Naive B cell (primary cell): ENCODE measurements at regions not wholly inside any gene's neighbourhood (a gene's known extent, or its start where the extent isn't known, plus 50 kb on each side); places are given as distances from the start of the nearest gene placed in this dataset.

Source experiments
- ATAC-seq, 2 donors: fragments of 150-1000 bp; cut with Tn5 transposase; 2 replicates each; pipeline ENCODE4 v1.10.0; 2021; ENCODE audit warnings: low read depth in 2 of 2, mild to moderate bottlenecking in 2 of 2, moderate library complexity in 2 of 2
- DNase-seq: peaks from one replicate; pipeline ENCODE4 v3.0.0; 2022
- H3K27ac Mint-ChIP-seq, 6 donors: one replicate each; pipeline ENCODE4 v1.8.0; 2020 to 2022; ENCODE audit warnings: mild to moderate bottlenecking in 6 of 6, mixed read lengths in 6 of 6, moderate library complexity in 5 of 6, inconsistent platforms in 2 of 6
- H3K27me3 Mint-ChIP-seq, 3 donors: one replicate each; pipeline ENCODE4 v1.8.0; 2021 to 2022; ENCODE audit warnings: mixed read lengths in 3 of 3, mild to moderate bottlenecking in 1 of 3
- H3K36me3 Mint-ChIP-seq, 2 donors: one replicate each; pipeline ENCODE4 v1.8.0; 2020 to 2022; ENCODE audit warnings: mixed read lengths in 2 of 2, inconsistent platforms in 1 of 2, mild to moderate bottlenecking in 1 of 2
- H3K4me1 Mint-ChIP-seq, 3 donors: one replicate each; pipeline ENCODE4 v1.8.0; 2020 to 2022; ENCODE audit warnings: mixed read lengths in 3 of 3, inconsistent platforms in 1 of 3, mild to moderate bottlenecking in 1 of 3, moderate library complexity in 1 of 3
- H3K4me3 Mint-ChIP-seq, 8 donors: one replicate each; pipeline ENCODE4 v1.8.0; 2020 to 2022; ENCODE audit warnings: mild to moderate bottlenecking in 8 of 8, mixed read lengths in 8 of 8, moderate library complexity in 8 of 8, inconsistent platforms in 2 of 8
- H3K9me3 Mint-ChIP-seq, 7 donors: one replicate each; pipeline ENCODE4 v1.8.0; 2020 to 2022; ENCODE audit warnings: mixed read lengths in 7 of 7, mild to moderate bottlenecking in 5 of 7, inconsistent platforms in 2 of 7, moderate library complexity in 1 of 7

- DNase-seq = no peak
- Mint-ChIP-seq H3K9me3 (peaks cover 10 to 26% (median 21%) of the 10 kb centered on the region in 7 donors), H3K27ac (no peak overlapping the region), H3K4me3 (no peak overlapping the region), H3K36me3 (peaks cover 12 to 18% of the 10 kb centered on the region in 2 donors), H3K27me3 (peaks cover 0 to 8% (median 0%) of the 10 kb centered on the region in 3 donors), H3K4me1 (peaks cover 0 to 9% (median 0%) of the 10 kb centered on the region in 3 donors)
- ATAC-seq = no peak
These were observed 138.2 kb upstream of the DTNBP1 start for GRCh38 chr6:15800841-15801617.

- H3K27ac Mint-ChIP-seq = peak overlapping the region in 1 of 6 donors; percentile 33
- peaks cover 12 to 18% of the 10 kb centered on the region in 2 donors for H3K36me3 Mint-ChIP-seq
- H3K4me1 Mint-ChIP-seq = peaks cover 0 to 13% (median 0%) of the 10 kb centered on the region in 3 donors
These were observed 135.9 kb upstream of the DTNBP1 start for GRCh38 chr6:15798533-15799255.

GRCh38 chr6:15796844-15797243 is 134.0 kb upstream of the DTNBP1 start:
- Mint-ChIP-seq H3K27me3 (peaks cover 0 to 8% (median 0%) of the 10 kb centered on the region in 3 donors), H3K27ac (no peak overlapping the region), H3K4me3 (no peak overlapping the region), H3K36me3 (peaks cover 12 to 18% of the 10 kb centered on the region in 2 donors), H3K9me3 (peaks cover 10 to 26% (median 21%) of the 10 kb centered on the region in 7 donors), H3K4me1 (peaks cover 0 to 13% (median 0%) of the 10 kb centered on the region in 3 donors)
- DNase-seq (no peak), ATAC-seq (no peak)

More at GRCh38 chr6:15798533-15799255, 135.9 kb upstream of the DTNBP1 start:
- peaks cover 0 to 8% (median 0%) of the 10 kb centered on the region in 3 donors for H3K27me3 Mint-ChIP-seq
- H3K9me3 Mint-ChIP-seq = peaks cover 10 to 26% (median 21%) of the 10 kb centered on the region in 7 donors
- DNase-seq (no peak), ATAC-seq (no peak)
- H3K4me3 Mint-ChIP-seq = peak overlapping the region in 1 of 8 donors; percentile 25

GRCh38 chr6:15796130-15796771 is 133.4 kb upstream of the DTNBP1 start:
- Mint-ChIP-seq H3K27me3 (peaks cover 0 to 8% (median 0%) of the 10 kb centered on the region in 3 donors), H3K4me3 (no peak overlapping the region), H3K36me3 (peaks cover 12 to 18% of the 10 kb centered on the region in 2 donors), H3K27ac (peak overlapping the region in 1 of 6 donors; percentile 3), H3K9me3 (peaks cover 10 to 26% (median 21%) of the 10 kb centered on the region in 7 donors), H3K4me1 (peaks cover 0 to 13% (median 0%) of the 10 kb centered on the region in 3 donors)
- DNase-seq = no peak
- no peak for ATAC-seq

GRCh38 chr6:15793826-15794225 is 131.0 kb upstream of the DTNBP1 start:
- ATAC-seq = no peak
- Mint-ChIP-seq H3K4me3 (no peak overlapping the region), H3K36me3 (peaks cover 12 to 23% of the 10 kb centered on the region in 2 donors), H3K27me3 (peaks cover 0 to 8% (median 0%) of the 10 kb centered on the region in 3 donors), H3K4me1 (peaks cover 0 to 13% (median 0%) of the 10 kb centered on the region in 3 donors), H3K27ac (no peak overlapping the region), H3K9me3 (peaks cover 10 to 23% (median 17%) of the 10 kb centered on the region in 7 donors)
- DNase-seq = no peak

- H3K4me3 Mint-ChIP-seq = no peak overlapping the region
- no peak for ATAC-seq
- peaks cover 10 to 23% (median 15%) of the 10 kb centered on the region in 7 donors for H3K9me3 Mint-ChIP-seq
- H3K4me1 Mint-ChIP-seq = peaks cover 0 to 9% (median 0%) of the 10 kb centered on the region in 3 donors
- peaks cover 0 to 5% (median 0%) of the 10 kb centered on the region in 3 donors for H3K27me3 Mint-ChIP-seq
- peaks cover 10 to 23% of the 10 kb centered on the region in 2 donors for H3K36me3 Mint-ChIP-seq
- DNase-seq = no peak
- no peak overlapping the region for H3K27ac Mint-ChIP-seq
These were observed 130.5 kb upstream of the DTNBP1 start for GRCh38 chr6:15793288-15793687.

- no peak overlapping the region for H3K27ac Mint-ChIP-seq
These were observed 130.0 kb upstream of the DTNBP1 start for GRCh38 chr6:15792842-15793241.

GRCh38 chr6:15791448-15792181 is 128.8 kb upstream of the DTNBP1 start:
- Mint-ChIP-seq H3K4me1 (peaks cover 0 to 8% (median 0%) of the 10 kb centered on the region in 3 donors), H3K36me3 (peaks cover 0 to 17% of the 10 kb centered on the region in 2 donors), H3K27ac (peak overlapping the region in 1 of 6 donors; percentile 18), H3K9me3 (peaks cover 0 to 9% (median 7%) of the 10 kb centered on the region in 7 donors), H3K27me3 (no peaks in the 10 kb centered on the region), H3K4me3 (no peak overlapping the region)
- no peak for DNase-seq
- ATAC-seq = no peak

More at GRCh38 chr6:15792842-15793241, 130.0 kb upstream of the DTNBP1 start:
- Mint-ChIP-seq H3K9me3 (peaks cover 9 to 21% (median 13%) of the 10 kb centered on the region in 7 donors), H3K36me3 (peaks cover 7 to 25% of the 10 kb centered on the region in 2 donors), H3K4me1 (peaks cover 0 to 8% (median 0%) of the 10 kb centered on the region in 3 donors), H3K27me3 (peaks cover 0 to 4% (median 0%) of the 10 kb centered on the region in 3 donors), H3K4me3 (no peak overlapping the region)
- no peak for ATAC-seq
- DNase-seq = no peak

- Mint-ChIP-seq H3K27me3 (no peaks in the 10 kb centered on the region), H3K27ac (no peak overlapping the region), H3K9me3 (peaks cover 2 to 13% (median 6%) of the 10 kb centered on the region in 7 donors), H3K36me3 (peaks cover 0 to 17% of the 10 kb centered on the region in 2 donors), H3K4me3 (no peak overlapping the region), H3K4me1 (no peaks in the 10 kb centered on the region)
- ATAC-seq (no peak), DNase-seq (no peak)
These were observed 127.3 kb upstream of the DTNBP1 start for GRCh38 chr6:15790116-15790515.

GRCh38 chr6:15786846-15787245 is 124.0 kb upstream of the DTNBP1 start:
- Mint-ChIP-seq H3K4me1 (no peaks in the 10 kb centered on the region), H3K9me3 (peaks cover 2 to 16% (median 6%) of the 10 kb centered on the region in 7 donors), H3K27me3 (no peaks in the 10 kb centered on the region), H3K4me3 (no peak overlapping the region), H3K36me3 (peaks cover 0 to 17% of the 10 kb centered on the region in 2 donors), H3K27ac (peak overlapping the region in 1 of 6 donors; percentile 51)
- ATAC-seq = no peak
- no peak for DNase-seq

- no peak for DNase-seq
- Mint-ChIP-seq H3K4me1 (no peaks in the 10 kb centered on the region), H3K4me3 (no peak overlapping the region), H3K27ac (no peak overlapping the region), H3K36me3 (peaks cover 0 to 8% of the 10 kb centered on the region in 2 donors), H3K27me3 (no peaks in the 10 kb centered on the region), H3K9me3 (peaks cover 2 to 11% (median 6%) of the 10 kb centered on the region in 7 donors)
- no peak for ATAC-seq
These were observed 120.7 kb upstream of the DTNBP1 start for GRCh38 chr6:15783484-15783883.

- H3K27me3 Mint-ChIP-seq = peaks cover 0 to 4% (median 0%) of the 10 kb centered on the region in 3 donors
- DNase-seq (no peak), ATAC-seq (no peak)
- H3K4me1 Mint-ChIP-seq = no peaks in the 10 kb centered on the region
- peak overlapping the region in 1 of 6 donors; percentile 31 for H3K27ac Mint-ChIP-seq
- no peaks in the 10 kb centered on the region for H3K36me3 Mint-ChIP-seq
- peaks cover 2 to 7% (median 3%) of the 10 kb centered on the region in 7 donors for H3K9me3 Mint-ChIP-seq
- no peak overlapping the region for H3K4me3 Mint-ChIP-seq
These were observed 119.1 kb upstream of the DTNBP1 start for GRCh38 chr6:15781890-15782289.
